ENCODE measurements at regions not wholly inside any gene's neighbourhood (a gene's known extent, or its start where the extent isn't known, plus 50 kb on each side); places are given as distances from the start of the nearest gene placed in this dataset.
"Not testable (repeated sequence)": the region's sequence is repeated elsewhere in the genome, so short reads cannot be mapped to it uniquely, and the experiment has no call there.

- no peak for DNase-seq (ENCODE audit: low read depth in 2 of 2)
Observed at GRCh38 chr2:176913955-176914354, 298.6 kb upstream of the HNRNPA3 start.

- DNase-seq (ENCODE audit: low read depth in 2 of 2), result no peak
Observed at GRCh38 chr2:176914371-176914770, 298.2 kb upstream of the HNRNPA3 start.

- not testable (repeated sequence) for DNase-seq (ENCODE audit: low read depth in 2 of 2)
Observed at GRCh38 chr2:176922545-176922944, 290.0 kb upstream of the HNRNPA3 start.

- DNase-seq (ENCODE audit: low read depth in 2 of 2), result no peak
Observed at GRCh38 chr2:176923205-176923604, 289.4 kb upstream of the HNRNPA3 start.

GRCh38 chr2:176924909-176925534 is 287.6 kb upstream of the HNRNPA3 start:
- no peak for DNase-seq (ENCODE audit: low read depth in 2 of 2)

GRCh38 chr2:176926453-176926852 is 286.1 kb upstream of the HNRNPA3 start:
- DNase-seq (ENCODE audit: low read depth in 2 of 2), result no peak

GRCh38 chr2:176929387-176929786 is 283.2 kb upstream of the HNRNPA3 start:
- not testable (repeated sequence) for DNase-seq (ENCODE audit: low read depth in 2 of 2)

- no peak for DNase-seq (ENCODE audit: low read depth in 2 of 2)
Observed at GRCh38 chr2:176931588-176932563, 280.7 kb upstream of the HNRNPA3 start.

GRCh38 chr2:176934131-176934530 is 278.5 kb upstream of the HNRNPA3 start:
- DNase-seq (ENCODE audit: low read depth in 2 of 2), result no peak

GRCh38 chr2:176934869-176935415 is 277.7 kb upstream of the HNRNPA3 start:
- DNase-seq (ENCODE audit: low read depth in 2 of 2), result no peak

- DNase-seq (ENCODE audit: low read depth in 2 of 2), result no peak
Observed at GRCh38 chr2:176935543-176936102, 277.0 kb upstream of the HNRNPA3 start.

GRCh38 chr2:176936410-176936809 is 276.2 kb upstream of the HNRNPA3 start:
- no peak for DNase-seq (ENCODE audit: low read depth in 2 of 2)

- no peak for DNase-seq (ENCODE audit: low read depth in 2 of 2)
Observed at GRCh38 chr2:176944998-176945397, 267.6 kb upstream of the HNRNPA3 start.

- DNase-seq (ENCODE audit: low read depth in 2 of 2), result no peak
Observed at GRCh38 chr2:176947754-176948153, 264.8 kb upstream of the HNRNPA3 start.

GRCh38 chr2:176951218-176951617 is 261.4 kb upstream of the HNRNPA3 start:
- not testable (repeated sequence) for DNase-seq (ENCODE audit: low read depth in 2 of 2)

- DNase-seq (ENCODE audit: low read depth in 2 of 2), result no peak
Observed at GRCh38 chr2:176956791-176957190, 255.8 kb upstream of the HNRNPA3 start.

GRCh38 chr2:176959614-176960013 is 253.0 kb upstream of the HNRNPA3 start:
- DNase-seq (ENCODE audit: low read depth in 2 of 2), result no peak

- DNase-seq (ENCODE audit: low read depth in 2 of 2), result no peak
Observed at GRCh38 chr2:176960061-176960460, 252.5 kb upstream of the HNRNPA3 start.

- no peak for DNase-seq (ENCODE audit: low read depth in 2 of 2)
Observed at GRCh38 chr2:176960736-176961520, 251.7 kb upstream of the HNRNPA3 start.

GRCh38 chr2:176961775-176962619 is 250.6 kb upstream of the HNRNPA3 start:
- no peak for DNase-seq (ENCODE audit: low read depth in 2 of 2)

All from stimulated activated CD4-positive, alpha-beta T cell treated with anti-CD3 and anti-CD28 coated beads, Interleukin-12 subunit alpha, Interleukin-12 subunit beta, amount 100 ng/mL, for 24 hours (primary cell).